ENCODE measurements at regions not wholly inside any gene's neighbourhood (a gene's known extent, or its start where the extent isn't known, plus 50 kb on each side); places are given as distances from the start of the nearest gene placed in this dataset.

DNA sequence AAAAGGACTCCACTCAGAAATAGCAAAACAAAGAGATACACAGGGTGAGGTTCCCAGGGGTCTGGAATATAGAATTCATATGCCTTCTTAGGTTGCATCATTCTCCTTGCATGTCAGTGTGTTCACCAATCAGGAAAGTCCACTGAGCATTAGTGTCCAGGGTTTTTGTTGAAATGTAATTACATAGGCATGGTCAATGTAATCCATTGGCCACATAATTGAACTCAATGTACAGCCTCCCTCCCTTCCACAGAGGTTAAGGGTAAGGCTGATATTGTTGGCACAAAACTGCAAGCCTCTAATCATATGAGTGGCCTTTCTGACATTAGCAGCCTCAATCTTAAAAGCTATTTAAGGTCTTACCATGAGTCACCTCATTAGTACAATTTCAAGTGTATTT is 736.1 kb upstream of the VSTM2A start:
- FAIRE-seq (no peak), DNase-seq (ENCODE audit: insufficient read length, low spot score) (no peak)

DNA sequence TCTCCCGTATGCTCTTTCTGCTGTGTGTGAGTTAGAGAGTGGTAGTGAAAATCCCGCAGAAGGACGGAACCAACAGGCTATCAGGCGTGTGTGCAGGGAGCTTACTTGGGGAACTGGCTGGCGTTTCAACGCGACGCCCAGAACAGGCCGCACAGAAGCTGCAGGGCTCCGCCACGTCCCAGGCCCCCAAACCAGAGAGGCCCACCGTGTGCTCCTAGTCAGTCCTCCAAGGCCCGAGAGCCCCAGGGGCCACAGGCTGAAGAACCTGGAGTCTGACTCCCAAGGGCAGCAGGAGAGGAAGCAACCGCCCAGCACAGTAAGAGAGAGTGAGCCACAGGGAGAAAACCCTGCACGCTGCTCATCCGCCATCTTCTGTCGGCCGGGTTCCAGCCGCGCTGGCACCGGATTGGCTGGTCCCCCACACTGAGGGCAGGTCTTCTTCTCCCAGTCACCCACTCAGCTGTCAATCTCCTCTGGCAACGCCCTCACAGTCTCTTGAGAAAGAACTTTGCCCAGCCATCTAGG is 730.6 kb upstream of the VSTM2A start:
- TF ChIP-seq CTCF (IDR thresholded peaks at IDR 0.05; ENCODE audit: insufficient read depth, missing control alignments) = no peak
- no peak for FAIRE-seq
- no peak for DNase-seq (ENCODE audit: insufficient read length, low spot score)

More for the DNA sequence above, 736.1 kb upstream of the VSTM2A start:
- TF ChIP-seq CTCF (IDR thresholded peaks at IDR 0.05; ENCODE audit: insufficient read depth, missing control alignments) = no peak

- TF ChIP-seq CTCF (IDR thresholded peaks at IDR 0.05; ENCODE audit: insufficient read depth, missing control alignments) = no peak
- no peak for DNase-seq (ENCODE audit: insufficient read length, low spot score)
- no peak for FAIRE-seq
Observed at GRCh38 chr7:53812135-53812534, 730.0 kb upstream of the VSTM2A start.

DNA sequence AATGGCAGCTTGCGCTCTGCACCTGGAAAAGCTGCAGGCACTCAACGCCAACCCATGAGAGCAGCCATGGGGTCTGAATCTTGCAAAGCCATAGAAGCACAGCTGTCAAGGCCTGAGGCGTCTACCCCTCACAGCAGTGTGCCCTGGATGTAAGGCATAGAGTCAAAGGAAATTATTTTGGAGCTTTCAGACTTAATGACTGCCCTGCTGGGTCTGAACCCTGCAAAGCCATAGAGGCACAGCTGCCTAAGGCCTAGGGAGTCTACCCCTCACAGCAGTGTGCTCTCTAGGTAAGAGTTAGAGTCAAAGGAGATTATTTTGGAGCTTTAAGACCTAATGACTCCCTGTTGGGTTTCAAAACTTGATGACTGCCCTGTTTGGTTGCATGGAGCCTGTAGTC is 706.9 kb upstream of the VSTM2A start:
- no peak for FAIRE-seq
- no peak for TF ChIP-seq CTCF (IDR thresholded peaks at IDR 0.05; ENCODE audit: insufficient read depth, missing control alignments)
- no peak for DNase-seq (ENCODE audit: insufficient read length, low spot score)

DNA sequence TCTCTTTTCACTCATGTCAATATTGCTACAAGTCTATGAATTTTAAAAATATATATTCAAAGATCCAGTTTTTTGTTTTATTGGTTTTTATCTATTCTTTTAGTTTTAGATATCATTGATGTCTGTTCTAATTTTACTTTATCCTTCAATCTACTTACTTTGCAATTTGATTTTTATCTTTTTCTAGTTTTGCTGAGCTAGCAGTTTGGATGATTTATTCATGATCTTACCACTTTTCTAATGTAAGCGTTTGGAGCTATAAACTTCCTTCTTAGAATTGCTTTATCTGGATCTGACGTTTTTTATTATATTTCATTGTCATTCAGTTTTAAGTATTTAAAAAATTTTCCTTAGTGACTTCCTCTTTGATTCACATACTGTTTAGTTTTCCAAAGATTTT is 664.5 kb upstream of the VSTM2A start:
- TF ChIP-seq CTCF (IDR thresholded peaks at IDR 0.05; ENCODE audit: insufficient read depth, missing control alignments) = no peak
- no peak for DNase-seq (ENCODE audit: insufficient read length, low spot score)
- no peak for FAIRE-seq

- DNase-seq (ENCODE audit: insufficient read length, low spot score) = no peak
- FAIRE-seq = no peak
- peak; percentile 15 for TF ChIP-seq CTCF (IDR thresholded peaks at IDR 0.05; ENCODE audit: insufficient read depth, missing control alignments)
Observed at GRCh38 chr7:53900856-53901528, 641.2 kb upstream of the VSTM2A start.

DNA sequence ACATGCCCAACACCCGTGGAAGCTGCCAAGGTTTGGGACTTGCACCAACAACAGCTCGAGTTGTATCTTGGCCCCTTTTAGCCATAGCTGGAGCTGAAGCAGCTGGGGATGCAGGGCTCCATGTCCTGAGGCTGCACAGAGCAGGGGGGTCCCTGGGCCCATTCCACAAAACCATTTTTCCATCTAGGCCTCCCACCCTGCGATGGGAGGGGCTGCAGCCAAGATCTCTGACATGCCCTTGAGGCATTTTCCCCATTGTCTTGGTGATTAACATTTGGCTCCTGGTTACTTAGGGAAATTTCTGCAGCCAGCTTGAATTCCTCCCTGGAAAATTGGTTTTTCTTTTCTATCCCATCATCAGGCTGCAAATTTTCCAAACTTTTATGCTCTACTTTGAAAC is 637.8 kb upstream of the VSTM2A start:
- FAIRE-seq (no peak), DNase-seq (ENCODE audit: insufficient read length, low spot score) (no peak)
- TF ChIP-seq CTCF (IDR thresholded peaks at IDR 0.05; ENCODE audit: insufficient read depth, missing control alignments) = no peak
